ENCODE measurements at regions not wholly inside any gene's neighbourhood (a gene's known extent, or its start where the extent isn't known, plus 50 kb on each side); places are given as distances from the start of the nearest gene placed in this dataset.

- no peak for ATAC-seq
- TF ChIP-seq RARB (CRISPR knock-in tag; IDR thresholded peaks at IDR 0.05) (no peak), POU6F1 (CRISPR knock-in tag; IDR thresholded peaks at IDR 0.05; ENCODE audit: borderline replicate concordance, low read depth) (no peak), ZNF565 (CRISPR knock-in tag; conservative IDR thresholded peaks at IDR 0.05; ENCODE audit: low read depth) (no peak), BACH2 (CRISPR knock-in tag; IDR thresholded peaks at IDR 0.05; ENCODE audit: borderline replicate concordance) (no peak), TOX (CRISPR knock-in tag; IDR thresholded peaks at IDR 0.05; ENCODE audit: borderline replicate concordance) (no peak), ZNF70 (CRISPR knock-in tag; IDR thresholded peaks at IDR 0.05) (no peak), CSRNP3 (CRISPR knock-in tag; IDR thresholded peaks at IDR 0.05) (no peak), OSR1 (CRISPR knock-in tag; IDR thresholded peaks at IDR 0.05) (no peak), SNAI2 (CRISPR knock-in tag; IDR thresholded peaks at IDR 0.05) (no peak), TCF4 (CRISPR knock-in tag; IDR thresholded peaks at IDR 0.05; ENCODE audit: borderline replicate concordance) (no peak), CREB5 (CRISPR knock-in tag; IDR thresholded peaks at IDR 0.05; ENCODE audit: low read depth) (no peak), ARNTL (CRISPR knock-in tag; IDR thresholded peaks at IDR 0.05; ENCODE audit: borderline replicate concordance, low read depth) (no peak), PATZ1 (CRISPR knock-in tag; IDR thresholded peaks at IDR 0.05; ENCODE audit: borderline replicate concordance) (no peak), GLIS3 (CRISPR knock-in tag; IDR thresholded peaks at IDR 0.05) (no peak)
Observed at GRCh38 chr18:77380695-77381094, 131.0 kb downstream of the GALR1 start.

- no peak for TF ChIP-seq SNAI2 (CRISPR knock-in tag; IDR thresholded peaks at IDR 0.05)
- TF ChIP-seq GLIS3 (CRISPR knock-in tag; IDR thresholded peaks at IDR 0.05): no peak
- no peak for TF ChIP-seq RARB (CRISPR knock-in tag; IDR thresholded peaks at IDR 0.05)
- TF ChIP-seq ESRRG (CRISPR knock-in tag; IDR thresholded peaks at IDR 0.05): no peak
- TF ChIP-seq BACH2 (CRISPR knock-in tag; IDR thresholded peaks at IDR 0.05; ENCODE audit: borderline replicate concordance): no peak
- no peak for TF ChIP-seq TSHZ2 (CRISPR knock-in tag; IDR thresholded peaks at IDR 0.05)
- no peak for TF ChIP-seq ARNTL (CRISPR knock-in tag; IDR thresholded peaks at IDR 0.05; ENCODE audit: borderline replicate concordance, low read depth)
- no peak for TF ChIP-seq POU6F1 (CRISPR knock-in tag; IDR thresholded peaks at IDR 0.05; ENCODE audit: borderline replicate concordance, low read depth)
- TF ChIP-seq ZNF70 (CRISPR knock-in tag; IDR thresholded peaks at IDR 0.05): no peak
- no peak for TF ChIP-seq OSR1 (CRISPR knock-in tag; IDR thresholded peaks at IDR 0.05)
- TF ChIP-seq PATZ1 (CRISPR knock-in tag; IDR thresholded peaks at IDR 0.05; ENCODE audit: borderline replicate concordance): no peak
- TF ChIP-seq ISL1 (CRISPR knock-in tag; IDR thresholded peaks at IDR 0.05): no peak
- TF ChIP-seq CSDC2 (CRISPR knock-in tag; IDR thresholded peaks at IDR 0.05): no peak
- no peak for TF ChIP-seq CREB5 (CRISPR knock-in tag; IDR thresholded peaks at IDR 0.05; ENCODE audit: low read depth)
- no peak for TF ChIP-seq ZC3H10 (CRISPR knock-in tag; IDR thresholded peaks at IDR 0.05)
- no peak for TF ChIP-seq CSRNP3 (CRISPR knock-in tag; IDR thresholded peaks at IDR 0.05)
- no peak for TF ChIP-seq PPARA (CRISPR knock-in tag; IDR thresholded peaks at IDR 0.05; ENCODE audit: borderline replicate concordance)
- TF ChIP-seq ZFP3 (CRISPR knock-in tag; IDR thresholded peaks at IDR 0.05): no peak
Observed at GRCh38 chr18:77392321-77392720, 142.7 kb downstream of the GALR1 start.

More at GRCh38 chr18:77392321-77392720, 142.7 kb downstream of the GALR1 start:
- no peak for ATAC-seq
